Liver (tissue), 3 donors: ENCODE measurements at regions not wholly inside any gene's neighbourhood (a gene's known extent, or its start where the extent isn't known, plus 50 kb on each side); places are given as distances from the start of the nearest gene placed in this dataset.

ENCODE experiments used
- CTCF ChIP-seq: fragments of 150-350 bp; IDR thresholded peaks from 2 replicates; pipeline ENCODE4 v1.5.1; 2017; ENCODE audit warnings: improper control_type of control experiment, low read depth, low read length; ENCODE audit not compliant: missing input control
- JUND ChIP-seq, 2 donors: IDR thresholded peaks; 2 replicates each; pipeline ENCODE4 v1.6.1; 2016; ENCODE audit warnings: antibody characterized with exemption in 2 of 2
- RAD21 ChIP-seq, 2 donors: IDR thresholded peaks; 2 replicates each; pipeline ENCODE4 v1.6.1; 2016; ENCODE audit warnings: antibody characterized with exemption in 2 of 2, mild to moderate bottlenecking in 2 of 2
- TAF1 ChIP-seq: conservative IDR thresholded peaks from 2 replicates; pipeline ENCODE4 v1.6.1; 2016; ENCODE audit warnings: antibody characterized with exemption, mild to moderate bottlenecking
- donor health status: healthy.
- donor health status: healthy.

- no peak for TF ChIP-seq CTCF
- TF ChIP-seq TAF1: no peak
- TF ChIP-seq JUND (IDR thresholded peaks at IDR 0.05): no peak
- no peak for TF ChIP-seq RAD21 (IDR thresholded peaks at IDR 0.05)
These were observed 98.8 kb upstream of the AGR3 start for GRCh38 chr7:16980539-16980938.
